Endothelial cell of umbilical vein (primary cell): ENCODE measurements at regions not wholly inside any gene's neighbourhood (a gene's known extent, or its start where the extent isn't known, plus 50 kb on each side); places are given as distances from the start of the nearest gene placed in this dataset.

ENCODE experiments used
- BruUV-seq: library from RNA; stranded (reverse); fragments of 400-500 nt; replicated peaks from 2 replicates; lab custom pipeline; 2021; lab: Mats Ljungman, UMichigan
- CTCF ChIA-PET: fragments of 300-600, 350-600 bp; sonication (Branson Sonifier 250); formaldehyde crosslinking; loops from one replicate; lab custom pipeline; 2021; ENCODE audit warnings: antibody characterized with exemption, inconsistent platforms; lab: Charles Lee
- POLR2A ChIA-PET: fragments of 300-600, 350-600 bp; sonication (Branson Sonifier 250); formaldehyde crosslinking; loops from one replicate; lab custom pipeline; 2021; ENCODE audit warnings: antibody characterized with exemption, inconsistent platforms; lab: Charles Lee
- DNase-seq: peaks from one replicate; pipeline ENCODE4 v3.0.0-alpha.2; 2011; ENCODE audit warnings: low read depth, low spot score
- FAIRE-seq: peaks from 2 replicates; lab custom pipeline; 2011; peaks lifted over from hg19 to GRCh38; lab: Jason Lieb, UNC
- H2AFZ ChIP-seq: 2 replicates; pipeline ENCODE4 v1.6.0; 2012; ENCODE audit warnings: low read depth, low read length, control low read depth, inconsistent platforms
- H3K27ac ChIP-seq: 2 replicates; pipeline ENCODE4 v1.5.1; 2011; ENCODE audit warnings: low read depth, mild to moderate bottlenecking, control low read depth, low read length, moderate library complexity; ENCODE audit not compliant: insufficient read depth
- H3K27me3 ChIP-seq, 2 experiments: 2 replicates each; pipeline versions ENCODE4 v1.6.0 to v1.6.1; 2011; ENCODE audit warnings: low read length in 2 of 2, mixed read lengths in 1 of 2; ENCODE audit not compliant: control insufficient read depth in 2 of 2, insufficient read depth in 2 of 2
- H3K36me3 ChIP-seq, 2 experiments: 2 replicates in 1 of 2; 3 replicates in 1 of 2; pipeline ENCODE4 v1.5.1; 2011; ENCODE audit warnings: low read length in 2 of 2, mild to moderate bottlenecking in 1 of 2, moderate library complexity in 1 of 2; ENCODE audit not compliant: control insufficient read depth in 2 of 2, insufficient read depth in 2 of 2; ENCODE audit errors: extremely low read depth in 1 of 2
- H3K4me1 ChIP-seq: 3 replicates; pipeline ENCODE4 v1.5.1; 2011; ENCODE audit warnings: mild to moderate bottlenecking, low read length; ENCODE audit not compliant: control insufficient read depth, insufficient read depth; ENCODE audit errors: extremely low read depth
- H3K4me2 ChIP-seq: 2 replicates; pipeline ENCODE4 v1.6.1; 2011; ENCODE audit warnings: low read length, control low read depth, mixed read lengths; ENCODE audit not compliant: insufficient read depth
- H3K4me3 ChIP-seq, 3 experiments: fragments of 200-600 bp in 1 of 3; sonication (generic), shearing (Covaris generic) in 1 of 3; replicated peaks in 1 of 3; 2 replicates each; pipeline ENCODE4 v1.5.1; 2011 to 2016; ENCODE audit warnings: control low read depth in 3 of 3, low read length in 3 of 3, mild to moderate bottlenecking in 2 of 3, inconsistent platforms in 1 of 3, low read depth in 1 of 3, moderate library complexity in 1 of 3; ENCODE audit not compliant: insufficient read depth in 1 of 3
- H3K79me2 ChIP-seq: 2 replicates; pipeline ENCODE4 v1.6.0; 2012; ENCODE audit warnings: low read length, inconsistent platforms; ENCODE audit not compliant: control insufficient read depth, insufficient read depth
- H3K9ac ChIP-seq: replicated peaks from 2 replicates; pipeline ENCODE3; 2011; ENCODE audit warnings: low read length, control low read depth; ENCODE audit not compliant: insufficient read depth; ENCODE audit errors: extremely low read depth
- H3K9me1 ChIP-seq: replicated peaks from 3 replicates; pipeline ENCODE4 v1.6.0; 2011; ENCODE audit warnings: mild to moderate bottlenecking, low read length; ENCODE audit not compliant: control insufficient read depth, insufficient read depth; ENCODE audit errors: extremely low read depth
- H3K9me3 ChIP-seq: replicated peaks from 2 replicates; pipeline ENCODE4 v1.5.1; 2012; ENCODE audit warnings: low read length, inconsistent platforms; ENCODE audit not compliant: control insufficient read depth, insufficient read depth
- H4K20me1 ChIP-seq: replicated peaks from 2 replicates; pipeline ENCODE3; 2011; ENCODE audit warnings: mild to moderate bottlenecking, low read length; ENCODE audit not compliant: control insufficient read depth, insufficient read depth; ENCODE audit errors: extremely low read depth
- CTCF ChIP-seq, 2 donors: IDR thresholded peaks; 1 replicate in 1 of 2; 2 replicates in 1 of 2; pipeline ENCODE4 v1.5.1; 2011; ENCODE audit warnings: low read length in 2 of 2, mild to moderate bottlenecking in 2 of 2, moderate library complexity in 2 of 2, control low read depth in 1 of 2, inconsistent platforms in 1 of 2, low read depth in 1 of 2; ENCODE audit not compliant: insufficient read depth in 1 of 2; ENCODE audit errors: extremely low read depth in 1 of 2
- EZH2 ChIP-seq: IDR thresholded peaks from 2 replicates; pipeline ENCODE4 v1.6.1; 2012; ENCODE audit warnings: borderline replicate concordance, low read depth, mild to moderate bottlenecking, moderate library complexity, low read length, inconsistent platforms; ENCODE audit not compliant: severe bottlenecking
- FOS ChIP-seq: IDR thresholded peaks from 2 replicates; pipeline ENCODE4 v1.6.1; 2011; ENCODE audit warnings: mild to moderate bottlenecking, low read length, moderate library complexity, borderline replicate concordance; ENCODE audit not compliant: insufficient read depth
- GATA2 ChIP-seq: IDR thresholded peaks from 2 replicates; pipeline ENCODE4 v1.7.0; 2011; ENCODE audit warnings: low read depth, mild to moderate bottlenecking, moderate library complexity, mixed read lengths, low read length; ENCODE audit not compliant: insufficient read length, insufficient read depth
- JUN ChIP-seq: IDR thresholded peaks from 2 replicates; pipeline ENCODE4 v1.6.1; 2011; ENCODE audit warnings: borderline replicate concordance, low read depth; ENCODE audit not compliant: insufficient read length, insufficient read depth
- MAX ChIP-seq: IDR thresholded peaks from 2 replicates; pipeline ENCODE4 v1.6.1; 2011; ENCODE audit not compliant: insufficient read depth, insufficient read length
- MYC ChIP-seq: IDR thresholded peaks from one replicate; pipeline ENCODE4 v1.6.1; 2011; ENCODE audit warnings: mild to moderate bottlenecking, low read depth, low read length
- POLR2A ChIP-seq: IDR thresholded peaks from 2 replicates; pipeline ENCODE4 v1.6.1; 2012; ENCODE audit warnings: low read depth, mild to moderate bottlenecking, control low read depth, low read length
- POLR2AphosphoS5 ChIP-seq: IDR thresholded peaks from 2 replicates; pipeline ENCODE4 v1.6.1; 2012; ENCODE audit warnings: low read depth, mild to moderate bottlenecking, control low read depth, low read length, moderate library complexity; ENCODE audit not compliant: insufficient read depth
- dilution Hi-C: fragments of 300-500 bp; cut with MboI; formaldehyde crosslinking; loops from one replicate; pipeline ENCODE4 v1.15.0; 2019; ENCODE audit warnings: low sequenced_read_pairs; ENCODE audit not compliant: extremely low pct_ligation_motif_present
- intact Hi-C: fragments of 100-400 bp; cut with micrococcal nuclease; formaldehyde crosslinking; loops from one replicate; pipeline ENCODE4 v1.10.0; 2022

- Histone ChIP-seq H3K27ac (no peak overlapping the region), H2AFZ (no peak overlapping the region), H3K4me3 (no peak overlapping the region), H3K27me3 (no peaks in the 10 kb centered on the region), H3K9me1 (no peaks in the 10 kb centered on the region), H3K4me1 (no peaks in the 10 kb centered on the region), H4K20me1 (no peaks in the 10 kb centered on the region), H3K9ac (no peak overlapping the region), H3K36me3 (no peaks in the 10 kb centered on the region), H3K9me3 (no peaks in the 10 kb centered on the region), H3K4me2 (no peak overlapping the region), H3K79me2 (no peaks in the 10 kb centered on the region)
- CTCF ChIA-PET: no interaction called here
- DNase-seq (no peak), FAIRE-seq (no peak)
- intact Hi-C loops (no loop called here), dilution Hi-C loops (no loop called here)
- TF ChIP-seq POLR2AphosphoS5: no peak
- no peak for TF ChIP-seq FOS
- TF ChIP-seq POLR2A: no peak
- no peak for TF ChIP-seq CTCF (IDR thresholded peaks at IDR 0.05; ENCODE audit: extremely low read depth in 1 of 2, insufficient read depth in 1 of 2, low read depth in 1 of 2, low read length in 2 of 2)
- no peak for TF ChIP-seq JUN
- no peak for TF ChIP-seq MAX
- no peak for TF ChIP-seq EZH2
- TF ChIP-seq MYC: no peak
- no peak for TF ChIP-seq GATA2
- BruUV-seq: no TSS peak
- POLR2A ChIA-PET: no interaction called here
Measured at GRCh38 chr13:68152414-68152813, 922.3 kb upstream of the PCDH9 start.
